ENCODE measurements at regions not wholly inside any gene's neighbourhood (a gene's known extent, or its start where the extent isn't known, plus 50 kb on each side); places are given as distances from the start of the nearest gene placed in this dataset.
"Not testable (repeated sequence)": the region's sequence is repeated elsewhere in the genome, so short reads cannot be mapped to it uniquely, and the experiment has no call there.

DNA sequence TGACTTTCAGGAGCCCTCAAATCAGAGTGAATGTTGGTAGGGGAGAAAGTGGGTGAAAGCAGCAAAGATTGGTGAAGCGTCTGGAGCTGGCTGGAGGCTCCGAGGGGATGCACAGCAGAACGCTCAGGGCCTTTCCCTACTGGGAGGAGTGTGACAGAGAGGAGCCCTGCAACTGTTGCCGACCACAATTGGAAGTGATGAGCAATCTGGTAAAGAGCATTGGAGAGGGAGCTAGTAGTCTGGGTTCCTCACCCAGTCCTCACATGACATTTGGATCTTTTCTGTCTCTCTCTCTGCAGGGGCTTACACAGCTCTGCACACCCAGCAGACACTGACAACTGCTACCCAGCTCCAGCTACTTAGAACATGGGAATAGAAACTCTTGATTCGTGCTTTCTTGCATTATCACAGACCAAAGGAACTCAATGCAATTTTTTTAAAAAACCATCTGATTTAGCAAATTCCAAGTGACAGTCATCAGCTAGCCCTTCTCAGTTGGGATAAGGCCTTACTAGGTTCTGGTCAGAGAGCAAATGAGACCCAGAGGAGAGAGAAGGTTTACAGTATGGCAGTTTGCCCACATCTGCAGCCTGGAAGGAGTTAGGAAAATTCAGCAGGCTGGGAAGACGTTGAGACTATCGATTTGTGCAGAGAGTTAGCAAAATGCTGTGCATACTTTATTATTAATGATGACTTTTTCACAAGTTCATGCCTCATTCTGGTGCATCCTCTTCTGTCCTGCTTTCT lies 278.0 kb upstream of the PLET1 start:
- no peak for DNase-seq (ENCODE audit: low read depth, low spot score)

DNA sequence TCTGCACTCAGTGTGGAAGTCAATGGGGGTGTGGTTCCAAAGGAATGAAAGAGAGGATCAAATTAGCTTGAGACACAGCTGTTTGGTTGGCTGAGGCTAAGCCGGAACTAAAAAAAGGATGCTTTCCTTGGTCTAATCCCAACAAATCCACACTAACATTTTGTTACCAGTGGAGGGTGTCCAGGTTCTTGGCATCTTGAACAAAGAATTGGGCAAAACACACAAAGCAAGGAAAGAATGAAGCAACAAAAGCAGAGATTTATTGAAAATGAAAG lies 278.6 kb upstream of the PLET1 start:
- DNase-seq (ENCODE audit: low read depth, low spot score), result not testable (repeated sequence)

DNA sequence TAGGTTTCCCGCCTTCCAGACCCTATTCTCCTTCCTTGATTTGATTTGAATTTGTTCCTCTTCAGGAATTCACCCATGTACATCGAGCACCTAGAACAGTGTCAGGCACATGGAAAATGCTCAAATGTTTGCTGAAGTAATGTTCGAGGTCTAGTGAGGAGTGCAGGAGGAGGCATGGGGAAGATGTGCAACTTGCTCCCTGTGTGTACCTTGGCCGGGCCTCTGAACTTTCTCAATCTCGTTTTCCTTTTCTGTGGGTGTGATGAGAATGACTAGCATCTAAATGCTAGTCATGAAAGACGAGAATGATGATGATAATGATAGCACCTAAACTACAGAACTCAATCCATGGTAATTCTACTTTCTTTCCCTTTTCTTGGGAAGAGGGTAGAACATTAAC lies 279.1 kb upstream of the PLET1 start:
- DNase-seq (ENCODE audit: low read depth, low spot score), result no peak

DNA sequence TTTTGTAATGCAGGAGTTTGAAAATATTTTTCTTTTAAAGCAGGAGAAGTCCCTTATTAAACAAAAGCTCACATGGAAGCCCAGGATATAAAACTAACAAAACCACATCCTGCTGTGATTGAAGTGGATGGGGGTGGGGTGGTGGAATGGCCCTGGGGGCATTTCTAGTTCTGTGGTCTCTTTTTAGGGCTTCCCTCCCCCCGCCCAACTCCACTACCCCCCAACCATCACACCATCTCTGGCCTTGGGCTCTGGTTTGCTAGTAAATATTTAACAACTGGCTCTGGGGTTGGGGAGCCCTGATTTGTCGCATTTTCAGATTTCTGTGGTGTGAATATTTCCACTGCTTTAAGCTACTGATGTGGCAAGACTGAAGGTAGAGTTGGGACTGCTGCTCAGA lies 279.6 kb upstream of the PLET1 start:
- DNase-seq (ENCODE audit: low read depth, low spot score), result no peak

DNA sequence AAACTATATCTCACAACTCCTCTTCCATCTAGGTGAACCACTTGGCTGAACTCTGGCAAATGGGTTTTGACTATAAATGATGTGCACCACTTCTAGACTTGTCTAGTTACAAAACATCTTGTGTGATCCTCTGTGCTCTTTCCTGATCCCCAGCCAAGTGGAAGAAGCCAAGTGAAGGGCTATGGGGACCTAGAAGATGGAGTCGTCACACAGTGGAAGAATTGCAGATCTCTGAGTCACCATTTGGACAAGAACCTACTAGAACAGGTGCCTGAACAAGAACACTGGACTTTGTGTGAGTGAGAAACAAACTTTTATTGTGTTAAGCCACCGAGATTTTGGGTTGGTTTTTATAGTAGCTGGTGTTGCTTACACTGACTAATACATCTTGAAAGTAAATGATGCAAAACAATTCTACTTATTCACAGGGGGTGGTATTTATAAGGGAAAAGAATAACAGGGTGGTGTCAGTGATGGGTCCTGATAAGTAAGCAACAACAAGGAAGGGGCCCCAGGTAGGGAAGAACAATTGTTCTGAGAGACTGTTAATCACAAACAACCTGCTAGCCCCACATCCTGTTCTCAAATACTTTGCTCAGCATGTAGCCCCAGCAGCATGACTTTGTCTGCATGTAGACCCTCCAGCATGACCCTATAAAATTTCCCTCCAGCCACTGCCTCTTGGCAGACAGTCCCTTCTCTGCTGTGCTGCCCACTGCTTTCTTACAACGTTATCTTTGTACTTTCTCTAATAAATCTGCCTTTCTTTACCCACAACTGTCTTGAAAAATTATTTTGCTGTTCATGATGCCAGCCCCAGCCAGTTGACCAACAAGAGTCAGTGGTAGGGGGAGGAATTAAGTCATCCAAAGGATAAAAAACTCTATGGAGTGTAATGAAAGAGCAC lies 280.7 kb upstream of the PLET1 start:
- no peak for DNase-seq (ENCODE audit: low read depth, low spot score)

DNA sequence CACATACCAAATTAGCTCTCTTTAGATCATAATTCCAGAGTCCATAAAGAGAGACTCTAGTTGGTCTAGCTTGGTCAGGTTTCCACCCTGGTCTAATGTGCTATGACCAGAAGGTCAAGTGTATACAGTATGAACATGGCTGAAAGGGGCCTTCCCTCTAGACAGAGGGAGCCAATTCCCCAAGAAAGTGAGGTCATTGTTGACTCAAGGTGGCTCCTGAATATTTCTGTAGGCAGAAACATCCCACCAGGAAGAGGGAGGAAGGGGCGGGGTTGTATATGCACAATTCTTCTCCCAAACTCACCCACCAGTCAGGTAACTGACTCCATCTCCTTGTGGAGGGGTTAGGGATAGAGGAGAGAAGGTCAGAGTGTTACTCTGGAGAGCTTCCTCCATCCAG lies 281.8 kb upstream of the PLET1 start:
- DNase-seq (ENCODE audit: low read depth, low spot score), result no peak

DNA sequence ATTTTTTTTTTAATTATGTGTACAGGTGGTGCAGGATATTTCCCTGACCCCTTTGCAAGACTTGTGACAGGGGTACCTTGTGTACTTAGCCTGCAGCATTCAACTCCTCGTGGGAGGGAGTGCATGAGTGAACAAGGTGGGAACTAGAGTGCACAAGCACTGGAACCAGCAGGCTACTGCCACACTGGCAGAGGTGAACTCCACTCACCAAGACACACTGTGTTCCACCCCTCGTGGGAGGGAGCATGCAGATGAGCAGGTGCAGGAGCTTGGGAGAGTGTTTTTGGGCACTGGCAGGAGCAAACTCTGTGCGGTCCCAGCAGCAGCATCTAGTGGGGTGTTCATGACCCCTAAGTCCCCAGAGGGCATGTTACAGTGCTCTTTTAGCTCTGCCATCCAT lies 282.7 kb upstream of the PLET1 start:
- no peak for DNase-seq (ENCODE audit: low read depth, low spot score)

DNA sequence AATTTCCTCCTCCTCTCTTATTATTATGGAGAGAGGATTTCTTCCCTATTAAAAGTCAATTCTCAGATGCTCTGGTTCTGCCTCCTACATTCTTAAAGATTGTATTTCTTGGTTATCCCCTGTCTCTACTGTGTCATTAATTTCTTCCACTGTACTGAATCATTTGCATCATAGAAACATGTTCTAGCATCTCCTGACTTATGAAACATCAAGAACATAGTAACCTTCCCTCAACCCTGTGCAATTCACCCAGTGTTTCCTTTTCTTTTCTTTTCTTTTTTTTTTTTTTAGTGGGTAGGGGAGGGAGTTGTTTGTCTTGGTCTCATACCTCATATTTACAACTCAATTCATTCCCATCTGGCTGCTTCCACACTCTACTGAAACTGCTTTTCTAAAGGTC lies 288.0 kb upstream of the PLET1 start:
- no peak for DNase-seq (ENCODE audit: low read depth, low spot score)

DNA sequence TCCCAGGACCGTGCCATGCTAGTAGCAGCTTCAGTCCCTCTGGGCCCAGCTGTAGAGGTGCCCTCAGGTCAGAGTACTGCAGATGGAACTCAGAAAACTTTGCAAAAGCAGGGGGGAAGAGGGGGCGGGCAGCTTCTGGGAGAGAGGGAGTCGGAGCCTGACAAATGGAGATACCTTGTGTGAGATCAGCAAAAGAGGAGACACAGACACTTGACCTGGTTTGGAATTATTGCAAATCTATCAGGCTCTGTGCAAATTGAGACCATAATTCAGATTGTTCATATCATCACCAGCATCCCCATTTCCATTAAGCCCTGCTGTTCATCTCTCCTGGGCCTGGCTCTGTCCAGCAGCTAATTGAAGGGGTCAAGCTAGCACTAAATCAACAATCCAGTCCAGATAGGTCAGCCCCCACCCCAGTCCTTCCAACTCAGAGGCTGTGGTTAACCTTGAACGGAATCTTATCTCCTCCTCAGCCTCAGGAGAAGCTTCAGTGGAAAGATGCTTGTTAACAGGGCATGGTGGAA lies 292.6 kb upstream of the PLET1 start:
- DNase-seq (ENCODE audit: low read depth, low spot score), result no peak

DNA sequence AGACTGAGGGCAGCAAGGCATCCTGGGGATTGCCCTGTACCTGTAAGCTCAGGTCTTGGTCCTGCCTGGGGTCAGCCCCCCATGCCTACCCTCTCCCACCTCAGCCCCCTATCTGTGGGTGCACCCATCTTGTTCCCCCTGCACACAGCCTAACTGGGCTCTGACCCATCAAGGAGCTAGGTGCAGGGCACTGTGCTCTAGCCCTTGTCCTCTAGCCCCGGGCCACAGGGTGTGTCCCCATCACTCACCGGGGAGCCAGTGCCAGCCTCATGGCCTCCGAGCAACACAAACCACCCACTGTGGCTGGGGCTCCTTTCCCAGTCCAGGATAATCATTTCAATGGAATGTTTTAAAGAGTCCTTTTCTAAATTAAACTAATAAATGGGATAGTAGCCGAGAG lies 293.9 kb upstream of the PLET1 start:
- DNase-seq (ENCODE audit: low read depth, low spot score), result peak; percentile 31

DNA sequence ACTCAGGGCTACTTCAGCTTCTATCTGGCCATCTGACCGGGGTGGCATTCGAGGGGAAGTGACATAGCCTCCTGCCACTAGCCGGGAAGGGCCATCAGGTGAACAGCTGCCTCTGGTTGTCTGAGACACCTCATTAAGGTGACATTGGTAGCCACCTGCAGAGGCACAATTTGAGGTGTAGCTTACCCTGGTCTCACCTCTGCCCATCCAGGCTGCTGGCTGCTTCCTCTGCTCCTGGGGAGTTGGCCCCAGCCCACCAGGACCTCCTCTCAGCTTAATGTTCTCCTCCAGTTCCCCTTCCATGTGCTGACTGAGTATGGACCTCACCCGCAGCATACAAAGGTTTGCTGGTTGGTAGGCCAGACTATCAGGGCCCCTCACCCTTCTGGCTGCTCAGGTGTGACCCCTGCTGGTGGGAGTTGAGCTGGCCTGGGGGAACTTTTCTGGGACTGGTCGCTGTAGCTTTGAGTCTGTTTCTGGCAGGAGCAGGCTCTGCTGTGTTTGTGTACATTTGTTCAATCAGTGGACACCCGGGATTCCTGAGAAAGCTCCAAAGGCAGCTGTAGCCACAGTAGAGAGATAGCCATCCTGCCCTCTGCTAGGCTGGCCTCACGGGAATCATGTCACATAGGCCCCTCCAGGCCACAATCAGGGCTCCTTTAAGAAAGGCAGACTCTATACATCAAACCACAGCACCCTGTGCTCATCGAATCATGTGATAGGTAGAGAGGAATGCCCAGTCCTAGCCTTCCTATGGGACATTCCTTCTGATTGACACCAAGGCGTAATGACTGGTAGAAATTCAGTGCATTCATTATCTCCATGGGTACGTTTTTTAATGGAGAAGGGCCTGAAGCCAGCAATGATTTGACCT lies 295.1 kb upstream of the PLET1 start:
- peak; percentile 62 for DNase-seq (ENCODE audit: low read depth, low spot score)

DNA sequence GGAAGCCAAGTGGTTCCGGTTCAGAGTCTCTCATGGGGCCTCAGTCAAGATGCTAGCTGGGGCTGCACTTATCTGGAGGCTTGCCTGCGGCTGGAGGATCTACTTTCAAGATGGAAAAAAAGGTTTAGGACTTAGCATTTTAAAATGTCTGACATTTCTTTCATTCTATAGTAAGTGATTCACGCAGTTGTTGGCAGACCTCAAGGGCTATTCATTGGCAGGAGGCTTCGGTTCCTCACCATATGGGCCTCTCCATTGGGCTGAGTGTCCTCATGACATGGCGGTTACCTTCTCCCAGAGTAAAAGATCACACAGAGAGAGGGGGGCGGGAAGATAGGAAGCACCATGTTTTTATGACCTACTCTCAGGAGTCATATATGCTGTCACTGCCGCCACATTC lies 298.0 kb upstream of the PLET1 start:
- peak; percentile 41 for DNase-seq (ENCODE audit: low read depth, low spot score)

DNA sequence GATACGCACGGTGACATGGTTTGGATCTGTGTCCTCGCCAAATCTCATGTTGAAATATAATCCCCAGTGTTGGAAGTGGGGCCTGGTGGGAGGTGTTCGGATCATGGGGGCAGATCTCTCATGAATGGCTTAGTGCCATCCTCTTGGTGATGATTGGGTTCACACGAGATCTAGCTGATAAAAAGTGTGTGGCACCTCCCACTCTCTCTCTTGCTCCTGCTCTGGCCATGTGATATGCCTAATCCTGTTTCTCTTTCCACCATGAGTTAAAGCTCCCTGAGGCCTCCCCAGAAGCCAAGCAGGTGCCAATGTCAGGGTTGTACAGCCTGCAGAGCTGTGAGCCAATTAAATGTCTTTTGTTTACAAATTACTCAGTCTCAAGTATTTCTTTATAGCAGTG lies 303.1 kb upstream of the PLET1 start:
- DNase-seq (ENCODE audit: low read depth, low spot score), result no peak

DNA sequence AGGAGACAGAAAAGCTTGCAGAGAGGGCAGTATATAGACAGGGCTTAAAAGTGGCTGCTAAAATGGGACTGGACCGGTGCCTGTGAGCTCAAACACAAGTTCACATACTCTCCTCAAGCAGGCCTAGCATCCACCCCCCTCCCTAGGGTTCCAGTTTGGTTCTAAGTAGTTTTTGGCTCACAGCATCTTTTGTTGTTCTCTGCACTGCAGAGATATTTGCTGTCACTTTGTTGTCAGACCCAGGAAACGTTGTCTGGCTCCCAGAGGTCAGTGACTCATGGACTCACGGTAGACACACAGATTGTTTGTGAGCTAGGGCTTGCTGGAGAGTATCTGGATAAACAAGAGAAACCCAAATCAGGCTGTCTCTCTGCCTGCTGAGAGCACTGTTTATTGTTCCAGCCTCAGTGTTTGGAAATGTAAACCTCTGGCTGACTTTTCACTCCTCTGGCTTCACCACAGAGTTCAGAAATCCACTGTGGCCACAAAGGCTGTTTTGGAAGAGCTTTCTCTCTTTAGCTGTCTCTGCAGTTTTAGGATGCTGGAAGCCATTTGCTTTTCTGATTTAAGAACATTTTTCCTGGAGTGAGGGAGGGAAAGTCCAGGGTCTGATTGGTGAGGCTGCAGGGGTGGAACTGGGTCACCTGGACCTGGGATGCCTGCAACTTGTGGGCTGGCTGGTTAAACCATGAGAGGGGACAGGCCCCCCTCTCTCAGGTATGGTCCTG lies 303.7 kb upstream of the PLET1 start:
- peak; percentile 83 for DNase-seq (ENCODE audit: low read depth, low spot score)

DNA sequence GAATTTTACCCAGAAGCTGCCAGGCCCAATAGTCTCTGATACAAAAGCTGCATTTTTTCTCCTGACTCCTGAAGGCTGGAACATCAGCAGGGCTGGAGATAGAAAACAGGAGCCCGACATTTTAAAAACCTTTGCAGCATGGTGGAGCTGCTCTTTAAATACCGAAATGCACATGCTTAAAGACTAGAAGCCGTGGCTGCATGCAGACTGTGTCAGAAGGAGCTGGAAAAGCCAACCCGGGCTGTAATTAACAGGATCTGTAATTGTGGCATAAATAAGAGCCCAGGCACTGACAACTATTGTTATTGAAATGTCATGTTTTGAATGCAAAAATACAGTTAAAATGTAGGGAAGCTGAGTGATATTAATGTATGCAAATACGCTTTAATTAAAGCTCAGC lies 304.9 kb upstream of the PLET1 start:
- no peak for DNase-seq (ENCODE audit: low read depth, low spot score)

DNA sequence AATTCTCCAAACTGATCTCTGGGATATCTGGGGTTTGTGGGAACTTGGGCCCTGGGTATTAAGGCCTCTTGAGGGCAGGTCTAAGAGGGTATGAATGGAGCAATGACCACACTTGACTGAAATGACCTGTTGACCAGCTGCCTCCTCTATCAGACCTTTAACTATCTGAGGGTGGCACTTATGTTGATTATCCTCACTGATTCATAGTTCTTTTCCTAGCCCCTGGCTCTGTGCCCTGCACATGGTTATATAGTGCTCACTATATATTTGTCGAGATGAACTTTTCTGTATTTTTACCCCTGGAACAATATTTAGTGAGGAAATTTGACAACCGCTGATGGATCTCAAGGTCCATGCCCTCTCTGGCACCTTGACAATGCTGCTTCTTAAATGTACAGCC lies 305.5 kb upstream of the PLET1 start:
- DNase-seq (ENCODE audit: low read depth, low spot score), result no peak

DNA sequence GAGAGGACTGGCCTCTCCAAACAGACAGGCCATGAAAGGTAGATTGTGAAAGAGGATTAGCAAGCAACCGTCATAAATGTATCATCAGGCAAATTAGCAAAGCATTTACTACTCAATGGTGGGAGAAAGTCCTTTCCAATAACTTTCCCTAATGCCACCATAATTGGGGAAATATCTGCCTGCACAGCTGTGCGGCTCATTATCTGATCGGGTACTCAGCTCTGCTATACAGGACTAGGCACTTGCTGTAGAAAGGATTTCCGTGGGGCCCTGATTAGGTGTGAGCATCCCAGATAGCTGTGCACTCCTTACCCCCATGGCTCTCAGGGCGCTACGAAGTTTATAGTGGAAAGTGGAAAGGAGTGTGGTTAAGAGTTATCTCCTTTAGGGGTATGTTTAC lies 309.7 kb upstream of the PLET1 start:
- DNase-seq (ENCODE audit: low read depth, low spot score), result no peak

DNA sequence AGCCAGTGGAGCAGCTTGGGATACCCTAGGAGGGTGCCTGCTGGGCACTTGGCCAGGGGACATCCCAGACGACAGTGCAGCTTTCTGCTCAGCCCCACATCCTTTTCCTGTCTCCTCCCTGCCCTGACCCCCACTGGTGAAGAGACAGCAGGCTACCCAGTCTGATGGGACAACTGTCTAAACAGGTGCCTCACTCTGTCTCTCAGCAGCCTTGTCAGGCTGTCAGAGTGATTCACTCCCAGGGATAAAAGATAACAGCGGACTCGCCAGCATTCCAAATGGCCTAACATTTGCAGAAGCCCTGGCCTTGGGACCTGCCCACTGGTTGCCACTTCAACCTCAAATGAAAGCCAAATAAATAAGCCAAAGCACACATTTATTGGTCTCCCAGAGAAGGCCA lies 318.6 kb upstream of the PLET1 start:
- no peak for DNase-seq (ENCODE audit: low read depth, low spot score)

DNA sequence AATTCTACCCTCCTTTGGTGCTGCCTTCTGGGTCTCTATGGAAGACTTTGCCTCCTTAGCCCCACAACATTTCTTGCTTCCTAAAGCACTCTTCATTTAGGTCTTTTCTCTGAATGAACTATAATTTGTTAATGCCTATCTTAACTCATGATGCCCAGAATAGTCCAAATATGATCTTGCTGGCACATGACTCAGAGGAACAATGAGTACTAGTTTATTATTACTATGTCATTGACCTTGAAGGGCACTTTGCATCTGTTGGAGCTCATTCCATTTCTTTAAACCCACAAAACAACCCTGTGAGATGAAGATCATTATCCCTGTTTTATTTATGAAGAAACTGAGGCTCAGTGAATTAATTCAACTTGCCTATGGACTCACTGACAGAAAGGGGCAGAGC lies 320.2 kb upstream of the PLET1 start:
- DNase-seq (ENCODE audit: low read depth, low spot score), result no peak

DNA sequence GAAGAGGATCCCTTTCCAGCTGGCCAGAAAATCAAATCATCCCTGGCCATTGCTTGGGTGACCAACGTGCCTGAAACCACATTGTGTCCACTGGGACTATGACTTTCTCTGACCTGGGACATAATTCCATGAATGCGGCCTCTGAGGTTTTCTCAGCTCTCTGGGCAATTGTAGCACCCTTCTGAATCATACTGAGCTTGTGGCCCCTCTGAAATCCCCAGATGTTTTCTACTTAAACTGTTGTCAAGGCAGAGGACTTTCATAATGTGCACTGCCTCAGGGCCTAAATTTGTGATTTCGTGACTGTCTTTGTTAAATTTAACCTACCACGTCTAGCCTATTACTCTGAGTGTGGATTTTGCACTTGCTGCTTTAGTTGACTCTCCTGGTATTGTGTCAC lies 321.1 kb upstream of the PLET1 start:
- DNase-seq (ENCODE audit: low read depth, low spot score), result no peak

DNA sequence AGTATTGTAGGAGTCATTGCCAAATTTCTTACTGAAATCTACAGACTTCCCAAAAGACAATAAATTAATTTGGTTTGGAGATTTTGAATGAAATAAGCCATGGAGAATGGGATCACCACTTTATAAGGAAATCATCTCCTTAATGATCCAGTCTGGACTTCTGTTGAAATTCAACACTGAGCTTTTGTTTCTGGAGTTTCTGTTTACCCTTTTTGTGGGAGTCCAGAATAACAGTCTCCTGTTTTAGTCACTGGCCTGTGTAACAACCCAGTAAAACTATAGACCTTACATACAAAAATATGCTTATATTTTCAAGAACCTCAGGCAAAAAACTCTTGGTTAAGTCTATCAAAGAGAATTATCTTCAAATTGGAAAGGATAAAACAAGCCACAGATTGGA lies 321.7 kb upstream of the PLET1 start:
- no peak for DNase-seq (ENCODE audit: low read depth, low spot score)
